Loucy (cell line): ENCODE measurements at regions not wholly inside any gene's neighbourhood (a gene's known extent, or its start where the extent isn't known, plus 50 kb on each side); places are given as distances from the start of the nearest gene placed in this dataset.

Experiments
- H2AFZ ChIP-seq: fragments of 200-600 bp; sonication (generic); 2 replicates; pipeline ENCODE4 v1.6.0; 2016; ENCODE audit warnings: antibody characterized with exemption, mild to moderate bottlenecking, low read length, moderate library complexity
- H3F3A ChIP-seq: fragments of 200-600 bp; 2 replicates; pipeline ENCODE4 v1.6.0; 2016; ENCODE audit warnings: antibody characterized with exemption, low read depth, mild to moderate bottlenecking
- H3K27me3 ChIP-seq: fragments of 200-600 bp; sonication (generic); 2 replicates; pipeline ENCODE4 v1.6.1; 2014; ENCODE audit warnings: low read length, mild to moderate bottlenecking; ENCODE audit not compliant: insufficient read depth, poor library complexity, severe bottlenecking
- H3K36me3 ChIP-seq: fragments of 200-600 bp; sonication (generic); 2 replicates; pipeline ENCODE4 v1.6.1; 2016; ENCODE audit warnings: low read length; ENCODE audit not compliant: insufficient read depth
- H3K4me1 ChIP-seq: fragments of 200-600 bp; sonication (generic); 2 replicates; pipeline ENCODE4 v1.5.1; 2014; ENCODE audit warnings: low read length, mild to moderate bottlenecking; ENCODE audit not compliant: insufficient read depth, poor library complexity, severe bottlenecking
- H3K4me2 ChIP-seq: fragments of 200-600 bp; sonication (generic); 2 replicates; pipeline ENCODE4 v1.6.0; 2014; ENCODE audit warnings: antibody characterized with exemption, low read length, low read depth, mild to moderate bottlenecking; ENCODE audit not compliant: poor library complexity, severe bottlenecking
- H3K4me3 ChIP-seq: fragments of 200-600 bp; sonication (generic); 2 replicates; pipeline ENCODE4 v1.5.1; 2014; ENCODE audit warnings: low read length, mild to moderate bottlenecking, mixed read lengths; ENCODE audit not compliant: poor library complexity, severe bottlenecking
- H3K79me2 ChIP-seq: fragments of 200-600 bp; sonication (generic); 2 replicates; pipeline ENCODE4 v1.6.1; 2014; ENCODE audit warnings: low read length; ENCODE audit not compliant: insufficient read depth
- H3K9ac ChIP-seq: fragments of 200-600 bp; sonication (generic); 2 replicates; pipeline ENCODE4 v1.6.0; 2014; ENCODE audit warnings: mild to moderate bottlenecking, low read depth, low read length, moderate library complexity; ENCODE audit not compliant: poor library complexity, severe bottlenecking
- H3K9me2 ChIP-seq: fragments of 200-600 bp; sonication (generic); replicated peaks from 2 replicates; pipeline ENCODE4 v1.6.1; 2016; ENCODE audit warnings: low read depth, low read length, mixed read lengths
- H3K9me3 ChIP-seq: fragments of 200-600 bp; sonication (generic); 2 replicates; pipeline ENCODE4 v1.6.1; 2014; ENCODE audit warnings: mild to moderate bottlenecking, antibody characterized with exemption, low read length, low read depth; ENCODE audit not compliant: insufficient read depth
- H4K20me1 ChIP-seq: fragments of 200-600 bp; sonication (generic); 2 replicates; pipeline ENCODE4 v1.6.0; 2014; ENCODE audit warnings: antibody characterized with exemption, low read length, mild to moderate bottlenecking; ENCODE audit not compliant: insufficient read depth, poor library complexity, severe bottlenecking
- EZH2phosphoT487 ChIP-seq: fragments of 200-600 bp; IDR thresholded peaks from 2 replicates; pipeline ENCODE4 v1.6.1; 2018; ENCODE audit warnings: antibody characterized with exemption, mild to moderate bottlenecking, moderate library complexity, borderline replicate concordance
- TF ChIP-seq, protein P1 (sequence below): fragments of 200-600 bp; sonication (generic); conservative IDR thresholded peaks from 2 replicates; pipeline ENCODE4 v1.5.1; 2014; ENCODE audit warnings: mild to moderate bottlenecking, antibody characterized with exemption, low read length

DNA sequence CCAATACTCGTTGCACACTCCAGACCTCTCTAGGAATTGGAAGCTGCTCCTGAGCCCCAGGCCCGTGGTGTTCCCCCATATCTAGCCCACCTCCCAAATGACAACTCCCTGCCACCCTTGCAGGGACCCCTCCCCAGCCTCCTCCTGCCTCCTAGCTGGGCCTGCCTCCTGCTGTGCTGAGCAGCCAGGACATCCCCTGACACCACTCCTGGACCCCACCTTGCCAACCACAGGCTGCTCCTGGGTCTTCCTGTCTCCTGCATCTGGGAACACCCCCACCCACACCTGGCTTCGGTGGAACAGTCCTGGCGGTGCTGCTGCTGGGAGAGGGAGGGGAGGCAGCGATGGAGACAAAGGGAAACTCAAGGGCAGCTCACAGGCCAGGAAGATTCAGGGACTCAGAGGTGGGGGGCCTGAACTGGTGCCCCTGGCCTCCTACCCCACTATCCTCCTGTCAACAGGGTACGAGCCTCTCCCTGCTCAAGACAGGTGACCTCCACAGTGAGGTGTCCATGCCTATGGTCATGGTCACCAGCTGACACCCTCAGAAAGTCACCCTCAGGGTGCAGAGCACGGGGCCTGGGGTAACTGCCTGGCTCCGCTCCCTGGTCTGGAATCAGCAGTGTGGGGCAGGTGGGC, 81.2 kb downstream of the RIPK4 start:
- Histone ChIP-seq H3K4me1 (no peaks in the 10 kb centered on the region), H3K9me3 (no peaks in the 10 kb centered on the region), H3K4me2 (no peak overlapping the region), H3F3A (no peaks in the 10 kb centered on the region), H4K20me1 (no peaks in the 10 kb centered on the region), H3K36me3 (no peaks in the 10 kb centered on the region), H2AFZ (no peak overlapping the region), H3K4me3 (no peak overlapping the region), H3K27me3 (no peaks in the 10 kb centered on the region), H3K9ac (no peak overlapping the region), H3K79me2 (no peaks in the 10 kb centered on the region), H3K9me2 (no peaks in the 10 kb centered on the region)
- TF ChIP-seq, protein P1, sequence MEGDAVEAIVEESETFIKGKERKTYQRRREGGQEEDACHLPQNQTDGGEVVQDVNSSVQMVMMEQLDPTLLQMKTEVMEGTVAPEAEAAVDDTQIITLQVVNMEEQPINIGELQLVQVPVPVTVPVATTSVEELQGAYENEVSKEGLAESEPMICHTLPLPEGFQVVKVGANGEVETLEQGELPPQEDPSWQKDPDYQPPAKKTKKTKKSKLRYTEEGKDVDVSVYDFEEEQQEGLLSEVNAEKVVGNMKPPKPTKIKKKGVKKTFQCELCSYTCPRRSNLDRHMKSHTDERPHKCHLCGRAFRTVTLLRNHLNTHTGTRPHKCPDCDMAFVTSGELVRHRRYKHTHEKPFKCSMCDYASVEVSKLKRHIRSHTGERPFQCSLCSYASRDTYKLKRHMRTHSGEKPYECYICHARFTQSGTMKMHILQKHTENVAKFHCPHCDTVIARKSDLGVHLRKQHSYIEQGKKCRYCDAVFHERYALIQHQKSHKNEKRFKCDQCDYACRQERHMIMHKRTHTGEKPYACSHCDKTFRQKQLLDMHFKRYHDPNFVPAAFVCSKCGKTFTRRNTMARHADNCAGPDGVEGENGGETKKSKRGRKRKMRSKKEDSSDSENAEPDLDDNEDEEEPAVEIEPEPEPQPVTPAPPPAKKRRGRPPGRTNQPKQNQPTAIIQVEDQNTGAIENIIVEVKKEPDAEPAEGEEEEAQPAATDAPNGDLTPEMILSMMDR: no peak
- TF ChIP-seq EZH2phosphoT487: no peak

DNA sequence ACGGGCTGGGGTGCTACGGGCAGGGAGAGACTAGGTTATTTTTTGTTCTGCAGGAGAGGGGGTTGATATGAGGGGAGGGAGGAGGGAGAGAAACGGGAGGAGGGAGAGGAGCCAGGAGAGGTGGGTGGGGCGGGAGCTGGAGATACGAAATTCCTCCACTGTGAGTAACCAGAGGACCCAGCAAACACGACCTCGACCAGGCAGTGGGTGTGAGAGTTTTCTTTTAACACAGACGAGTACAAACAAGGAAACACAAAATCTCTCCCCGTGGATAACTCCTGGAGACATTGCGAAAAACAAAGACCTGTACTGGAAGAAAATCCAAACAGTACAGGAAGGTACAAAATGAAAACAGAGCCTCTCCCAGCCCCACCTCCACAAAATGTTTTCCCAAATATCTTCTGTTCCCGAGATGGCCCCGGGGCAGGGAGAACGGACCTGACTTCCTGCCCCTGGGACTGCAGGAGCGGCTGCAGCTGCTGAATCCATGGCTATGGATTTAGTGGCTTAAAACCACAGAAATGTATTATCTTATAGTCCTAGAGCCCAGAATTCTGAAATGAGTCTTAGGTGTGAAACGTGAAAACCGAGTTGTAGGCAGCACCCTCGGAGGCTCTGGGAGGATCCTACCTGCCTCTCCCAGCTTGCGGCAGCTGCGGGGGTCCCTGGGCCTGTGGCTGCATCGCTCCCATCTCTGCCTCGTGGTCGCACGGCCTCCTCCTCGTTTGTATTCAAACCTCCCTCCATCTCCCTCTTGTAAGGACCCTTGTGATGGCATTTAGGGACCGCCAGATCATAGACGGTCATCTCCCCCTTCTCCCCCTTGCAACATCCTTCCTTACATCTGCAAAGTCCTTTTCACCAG, 82.2 kb downstream of the RIPK4 start:
- H3K4me2 ChIP-seq: no peak overlapping the region
- no peak overlapping the region for H2AFZ ChIP-seq

DNA sequence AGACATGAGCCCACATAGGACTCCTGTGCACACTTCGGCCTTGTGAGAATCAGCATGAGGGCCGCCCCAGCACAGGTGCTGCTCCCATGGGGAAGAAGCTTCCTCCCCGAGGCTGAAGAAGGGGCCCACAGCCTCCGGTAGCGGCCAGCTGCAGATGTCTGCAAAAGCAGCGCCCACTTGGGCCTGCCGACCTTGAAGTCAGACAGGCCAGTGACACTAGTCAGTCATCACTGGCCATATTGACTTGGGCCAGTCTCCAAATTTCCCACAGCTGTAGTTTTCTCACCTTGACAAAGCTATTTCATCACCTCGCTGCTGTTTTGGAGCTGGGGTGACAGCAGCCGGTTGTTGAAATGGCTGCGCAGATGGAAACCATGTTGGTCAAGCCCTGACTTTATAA, 83.0 kb downstream of the RIPK4 start:
- H3K4me1 ChIP-seq: no peaks in the 10 kb centered on the region
- TF ChIP-seq EZH2phosphoT487: no peak
- TF ChIP-seq, protein P1: no peak

More for the DNA sequence above, 82.2 kb downstream of the RIPK4 start:
- no peaks in the 10 kb centered on the region for H3K4me1 ChIP-seq
- H3K9me3 ChIP-seq: no peaks in the 10 kb centered on the region
- no peaks in the 10 kb centered on the region for H4K20me1 ChIP-seq
- no peak for TF ChIP-seq EZH2phosphoT487
- TF ChIP-seq, protein P1: no peak
- H3K79me2 ChIP-seq: no peaks in the 10 kb centered on the region
- H3K9ac ChIP-seq: no peak overlapping the region
- no peaks in the 10 kb centered on the region for H3K9me2 ChIP-seq
- H3K4me3 ChIP-seq: no peak overlapping the region
- no peaks in the 10 kb centered on the region for H3K36me3 ChIP-seq
- no peaks in the 10 kb centered on the region for H3F3A ChIP-seq
- H3K27me3 ChIP-seq: no peaks in the 10 kb centered on the region

More for the DNA sequence above, 83.0 kb downstream of the RIPK4 start:
- no peak overlapping the region for H2AFZ ChIP-seq
- no peaks in the 10 kb centered on the region for H4K20me1 ChIP-seq
- no peak overlapping the region for H3K9ac ChIP-seq
- H3K79me2 ChIP-seq: no peaks in the 10 kb centered on the region
- no peaks in the 10 kb centered on the region for H3K9me3 ChIP-seq
- no peak overlapping the region for H3K4me2 ChIP-seq
- H3F3A ChIP-seq: no peaks in the 10 kb centered on the region
- H3K27me3 ChIP-seq: no peaks in the 10 kb centered on the region
- H3K9me2 ChIP-seq: no peaks in the 10 kb centered on the region
- H3K36me3 ChIP-seq: no peaks in the 10 kb centered on the region
- no peak overlapping the region for H3K4me3 ChIP-seq
